ENCODE measurements at regions not wholly inside any gene's neighbourhood (a gene's known extent, or its start where the extent isn't known, plus 50 kb on each side); places are given as distances from the start of the nearest gene placed in this dataset.

- no peak for ATAC-seq
Measured at GRCh38 chr2:72015266-72015665, 132.4 kb downstream of the CYP26B1 start.

GRCh38 chr2:72014831-72015230 is 132.8 kb downstream of the CYP26B1 start:
- Histone ChIP-seq H3K4me3 (no peak overlapping the region), H3K27me3 (peaks cover 0 to 20% (median 8%) of the 10 kb centered on the region in 7 donors), H3K36me3 (no peaks in the 10 kb centered on the region), H3K4me1 (no peaks in the 10 kb centered on the region), H3K27ac (no peak overlapping the region), H3K9me3 (no peaks in the 10 kb centered on the region)
- ATAC-seq (no peak), DNase-seq (no peak)
- intact Hi-C loops (cut with DNase I): no loop called here
- no peak for TF ChIP-seq CTCF (IDR thresholded peaks at IDR 0.05)
- 94 to 100% methylated on average over 1 of the region's 1 CpG for WGBS, 2 donors

More at GRCh38 chr2:72015266-72015665, 132.4 kb downstream of the CYP26B1 start:
- Histone ChIP-seq H3K27me3 (peaks cover 0 to 20% (median 8%) of the 10 kb centered on the region in 7 donors), H3K4me3 (no peak overlapping the region), H3K36me3 (no peaks in the 10 kb centered on the region), H3K27ac (no peak overlapping the region), H3K4me1 (no peaks in the 10 kb centered on the region), H3K9me3 (no peaks in the 10 kb centered on the region)
- intact Hi-C loops (cut with DNase I): no loop called here
- no peak for TF ChIP-seq CTCF (IDR thresholded peaks at IDR 0.05)
- WGBS, 2 donors: 47 to 56% methylated on average over 1 of the region's 1 CpG
- no peak for DNase-seq

- 95 to 97% methylated on average over 6 of the region's 6 CpGs for WGBS, 2 donors
- no peak overlapping the region for H3K27ac ChIP-seq
- H3K4me1 ChIP-seq: no peaks in the 10 kb centered on the region
- TF ChIP-seq CTCF (IDR thresholded peaks at IDR 0.05): no peak
- no peak for ATAC-seq
- peaks cover 0 to 20% (median 14%) of the 10 kb centered on the region in 7 donors for H3K27me3 ChIP-seq
- no peak overlapping the region for H3K4me3 ChIP-seq
- intact Hi-C loops (cut with DNase I): no loop called here
- no peaks in the 10 kb centered on the region for H3K9me3 ChIP-seq
- no peak for DNase-seq
- H3K36me3 ChIP-seq: no peaks in the 10 kb centered on the region
Measured at GRCh38 chr2:72013726-72014125, 133.9 kb downstream of the CYP26B1 start.

GRCh38 chr2:72012886-72013574 is 134.6 kb downstream of the CYP26B1 start:
- ATAC-seq: no peak
- intact Hi-C loops (cut with DNase I): no loop called here
- 72 to 79% methylated on average over 9 of the region's 9 CpGs for WGBS, 2 donors
- Histone ChIP-seq H3K27me3 (peaks cover 0 to 21% (median 14%) of the 10 kb centered on the region in 7 donors), H3K27ac (no peak overlapping the region), H3K36me3 (no peaks in the 10 kb centered on the region), H3K4me3 (no peak overlapping the region), H3K9me3 (no peaks in the 10 kb centered on the region), H3K4me1 (no peaks in the 10 kb centered on the region)
- TF ChIP-seq CTCF (IDR thresholded peaks at IDR 0.05): no peak
- DNase-seq: no peak
